Activated naive CD4-positive, alpha-beta T cell treated with anti-CD3 and anti-CD28 coated beads, Interleukin-2, amount 50 U/mL, for 72 hours (primary cell): ENCODE measurements at regions not wholly inside any gene's neighbourhood (a gene's known extent, or its start where the extent isn't known, plus 50 kb on each side); places are given as distances from the start of the nearest gene placed in this dataset.
A peak's percentile ranks its signal among the peaks of the same experiment; 100 is the strongest.
"Not testable (repeated sequence)": the region's sequence is repeated elsewhere in the genome, so short reads cannot be mapped to it uniquely, and the experiment has no call there.

Experiments used
- ATAC-seq, 2 donors: fragments of 150-1000 bp; cut with Tn5 transposase; 2 replicates each; pipeline ENCODE4 v1.10.0; 2021; ENCODE audit warnings: mild to moderate bottlenecking in 2 of 2, moderate library complexity in 2 of 2
- DNase-seq, 2 donors: peaks; one replicate each; pipeline ENCODE4 v3.0.0; 2021 to 2022; ENCODE audit warnings: low spot score in 2 of 2
- H3K27ac Mint-ChIP-seq, 2 donors: one replicate each; pipeline ENCODE4 v1.8.0; 2022; ENCODE audit warnings: mild to moderate bottlenecking in 2 of 2, mixed read lengths in 2 of 2
- H3K36me3 Mint-ChIP-seq, 2 donors: one replicate each; pipeline ENCODE4 v1.8.0; 2022; ENCODE audit warnings: mixed read lengths in 2 of 2
- H3K9me3 Mint-ChIP-seq, 2 donors: one replicate each; pipeline ENCODE4 v1.8.0; 2022; ENCODE audit warnings: mixed read lengths in 2 of 2

DNA sequence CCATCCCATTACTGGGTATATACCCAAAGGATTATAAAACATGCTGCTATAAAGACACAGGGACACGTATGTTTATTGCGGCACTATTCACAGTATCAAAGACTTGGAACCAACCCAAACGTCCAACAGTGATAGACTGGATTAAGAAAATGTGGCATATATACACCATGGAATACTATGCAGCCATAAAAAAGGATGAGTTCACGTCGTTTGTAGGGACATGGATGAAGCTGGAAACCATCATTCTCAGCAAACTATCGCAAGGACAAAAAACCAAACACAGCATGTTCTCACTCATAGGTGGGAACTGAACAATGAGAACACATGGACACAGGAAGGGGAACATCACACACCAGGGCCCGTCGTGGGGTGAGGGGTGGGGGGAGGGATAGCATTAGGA, 106.1 kb downstream of the CHD1L start:
- not testable (repeated sequence) for H3K27ac Mint-ChIP-seq, H3K9me3 Mint-ChIP-seq, ATAC-seq, DNase-seq
- H3K36me3 Mint-ChIP-seq = peaks cover 7 to 15% of the 10 kb centered on the region in 2 donors

DNA sequence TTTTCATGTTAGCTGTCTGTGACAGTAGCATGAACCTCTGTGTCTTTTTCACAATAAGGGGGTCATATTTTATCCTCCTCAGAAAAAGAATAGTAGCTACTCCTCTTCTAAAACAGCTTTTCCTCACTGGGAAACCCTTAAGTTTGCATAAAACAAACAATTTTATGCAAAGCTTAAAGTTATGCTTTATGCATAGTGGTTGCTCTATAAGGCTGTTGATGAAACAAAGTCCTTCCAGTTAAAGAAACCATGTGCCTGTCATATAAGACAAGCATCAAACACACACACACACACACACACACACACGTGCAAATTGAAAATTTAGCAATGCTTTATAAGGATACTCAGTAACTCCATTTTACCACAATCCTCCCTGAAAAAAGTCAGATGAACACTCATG, 107.0 kb downstream of the CHD1L start:
- DNase-seq (no peak), ATAC-seq (no peak)
- Mint-ChIP-seq H3K36me3 (peaks cover 5 to 7% of the 10 kb centered on the region in 2 donors), H3K9me3 (peaks cover 0 to 6% of the 10 kb centered on the region in 2 donors), H3K27ac (no peak overlapping the region)

- no peak for ATAC-seq
Measured at GRCh38 chr1:147351140-147351835, 108.8 kb downstream of the CHD1L start.

GRCh38 chr1:147377263-147378246, 135.1 kb downstream of the CHD1L start:
- peaks cover 0 to 7% of the 10 kb centered on the region in 2 donors for H3K9me3 Mint-ChIP-seq
- DNase-seq = no peak
- H3K27ac Mint-ChIP-seq = no peak overlapping the region
- ATAC-seq = no peak
- H3K36me3 Mint-ChIP-seq = peaks cover 0 to 13% of the 10 kb centered on the region in 2 donors

More at GRCh38 chr1:147351140-147351835, 108.8 kb downstream of the CHD1L start:
- H3K27ac Mint-ChIP-seq = no peak overlapping the region
- peaks cover 0 to under 1% of the 10 kb centered on the region in 2 donors for H3K36me3 Mint-ChIP-seq
- no peaks in the 10 kb centered on the region for H3K9me3 Mint-ChIP-seq
- DNase-seq = no peak

- peaks cover 0 to 4% of the 10 kb centered on the region in 2 donors for H3K36me3 Mint-ChIP-seq
- ATAC-seq (no peak), DNase-seq (no peak)
- H3K9me3 Mint-ChIP-seq = no peaks in the 10 kb centered on the region
- H3K27ac Mint-ChIP-seq = no peak overlapping the region
Measured at GRCh38 chr1:147379889-147380288, 137.4 kb downstream of the CHD1L start.

GRCh38 chr1:147384804-147385203, 142.3 kb downstream of the CHD1L start:
- Mint-ChIP-seq H3K27ac (no peak overlapping the region), H3K9me3 (no peaks in the 10 kb centered on the region), H3K36me3 (no peaks in the 10 kb centered on the region)
- DNase-seq (no peak), ATAC-seq (peak; percentile 29 to 50)

DNA sequence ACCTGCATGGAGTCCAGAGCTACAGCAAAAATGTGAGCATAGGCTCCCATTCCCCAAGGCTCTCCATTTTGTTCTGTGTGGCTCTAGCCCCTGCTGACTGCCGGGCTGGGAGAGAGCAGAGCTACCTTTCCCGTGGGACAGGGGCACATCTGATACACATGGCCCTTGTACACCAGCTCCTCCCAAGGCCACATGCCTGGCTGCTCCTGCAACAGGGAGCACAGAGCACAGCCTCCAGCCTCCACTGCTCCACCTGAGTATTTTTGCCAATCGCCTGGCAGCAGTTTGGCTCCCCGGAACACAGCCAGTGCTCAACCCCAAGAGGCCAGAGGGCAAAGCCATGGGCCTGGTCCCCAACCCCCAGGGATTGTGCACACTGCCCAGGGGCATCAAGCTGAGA, 146.5 kb downstream of the CHD1L start:
- no peaks in the 10 kb centered on the region for H3K36me3 Mint-ChIP-seq
- ATAC-seq = no peak
- no peak for DNase-seq
- no peaks in the 10 kb centered on the region for H3K9me3 Mint-ChIP-seq
- H3K27ac Mint-ChIP-seq = no peak overlapping the region

DNA sequence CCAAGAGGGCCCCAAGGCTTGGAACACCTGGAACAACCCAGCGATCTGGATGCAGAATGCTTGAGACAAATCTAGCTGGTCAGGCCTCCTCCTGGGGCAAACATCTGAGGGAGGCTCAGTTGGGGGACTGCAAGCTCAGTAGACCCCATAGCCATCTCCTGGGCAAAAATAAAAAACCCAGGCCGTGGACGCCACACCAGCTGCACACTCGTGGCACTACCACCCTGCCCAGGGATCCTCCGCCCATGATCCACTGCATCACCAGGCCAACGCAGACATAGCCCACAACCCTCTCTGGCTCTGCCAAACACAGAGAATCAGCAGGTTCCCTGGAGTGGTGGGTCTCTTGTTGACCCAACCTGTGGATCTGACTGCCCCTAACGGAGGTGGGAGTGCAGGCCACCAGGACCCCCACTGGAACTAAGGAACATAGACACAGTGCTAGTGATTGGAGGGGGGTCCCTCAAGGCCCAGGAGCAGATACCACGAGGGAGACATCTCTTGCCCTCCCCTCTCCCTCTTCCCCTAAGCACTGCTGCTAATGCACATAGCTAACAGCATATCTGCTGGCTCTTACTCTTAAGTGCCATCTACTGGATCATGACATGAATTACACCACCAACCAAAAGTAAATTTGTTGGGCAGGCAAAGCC, 147.2 kb downstream of the CHD1L start:
- peak in 1 of 2 donors; percentile 48 for ATAC-seq
- Mint-ChIP-seq H3K36me3 (no peaks in the 10 kb centered on the region), H3K27ac (no peak overlapping the region), H3K9me3 (no peaks in the 10 kb centered on the region)
- peak in 1 of 2 donors; percentile 9 for DNase-seq

DNA sequence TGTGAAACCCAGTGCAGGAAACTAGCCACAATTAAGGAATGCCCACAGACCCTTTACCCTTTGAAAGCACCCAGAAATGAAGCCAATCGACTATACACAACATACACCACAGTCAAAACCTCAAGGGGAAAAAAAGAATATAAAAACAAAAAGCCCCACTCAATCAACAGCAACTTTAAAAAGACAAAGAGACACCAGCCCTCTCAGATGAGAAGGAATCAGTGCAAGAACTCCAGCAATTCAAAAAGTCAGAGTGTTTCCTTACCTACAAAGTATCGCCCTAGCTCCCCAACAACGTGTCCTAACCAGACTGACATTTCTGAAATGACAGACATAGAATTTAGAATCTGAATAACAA, 147.7 kb downstream of the CHD1L start:
- ATAC-seq = no peak
- no peaks in the 10 kb centered on the region for H3K36me3 Mint-ChIP-seq
- no peak for DNase-seq
- no peak overlapping the region for H3K27ac Mint-ChIP-seq
- no peaks in the 10 kb centered on the region for H3K9me3 Mint-ChIP-seq

DNA sequence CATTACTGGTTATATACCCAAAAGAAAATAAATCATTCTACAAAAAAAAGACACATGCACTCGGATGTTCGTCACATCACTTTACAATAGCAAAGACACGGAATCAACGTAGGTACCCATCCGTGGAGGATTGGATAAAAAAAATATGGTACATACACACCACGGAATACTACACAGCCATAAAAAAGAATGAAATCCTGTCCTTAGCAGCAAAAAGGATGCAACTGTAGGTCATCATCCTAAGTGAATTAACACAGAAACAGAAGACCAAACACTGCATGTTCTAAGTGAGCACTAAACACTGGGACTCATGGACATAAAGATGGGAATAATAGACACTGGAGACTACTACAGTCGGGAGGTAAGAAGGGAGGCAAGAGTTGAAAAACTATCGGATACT, 148.6 kb downstream of the CHD1L start:
- Mint-ChIP-seq H3K36me3 (no peaks in the 10 kb centered on the region), H3K27ac (no peak overlapping the region), H3K9me3 (no peaks in the 10 kb centered on the region)
- no peak for DNase-seq
- ATAC-seq = no peak

GRCh38 chr1:147402326-147403045, 138.8 kb upstream of the BCL9 start:
- ATAC-seq, DNase-seq, H3K27ac Mint-ChIP-seq: not testable (repeated sequence)
- peaks cover 4 to 10% of the 10 kb centered on the region in 2 donors for H3K9me3 Mint-ChIP-seq
- peaks cover 13 to 20% of the 10 kb centered on the region in 2 donors for H3K36me3 Mint-ChIP-seq

- H3K27ac Mint-ChIP-seq, ATAC-seq, DNase-seq: not testable (repeated sequence)
- Mint-ChIP-seq H3K9me3 (peaks cover 7 to 15% of the 10 kb centered on the region in 2 donors), H3K36me3 (peaks cover 13 to 20% of the 10 kb centered on the region in 2 donors)
Measured at GRCh38 chr1:147404344-147404743, 137.0 kb upstream of the BCL9 start.

DNA sequence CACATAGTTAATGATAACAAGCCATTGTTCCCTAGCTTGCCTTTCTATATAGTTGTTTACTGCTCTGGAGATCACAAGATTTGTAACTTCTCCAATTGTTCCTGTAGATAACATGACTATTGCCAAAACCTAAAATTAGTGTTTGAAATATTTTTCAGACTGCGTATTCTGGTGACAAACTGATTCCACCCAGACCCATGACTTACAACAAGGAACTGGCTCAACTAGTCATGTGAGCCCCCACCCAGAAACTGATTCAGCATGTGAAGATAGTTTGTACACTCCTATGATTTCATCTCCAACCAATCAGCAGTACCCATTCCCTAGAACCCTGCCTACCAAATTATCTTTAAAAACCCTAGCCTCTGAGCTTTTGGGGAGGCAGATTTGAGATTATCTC, 131.4 kb upstream of the BCL9 start:
- H3K36me3 Mint-ChIP-seq = peaks cover 0 to 4% of the 10 kb centered on the region in 2 donors
- DNase-seq (no peak), ATAC-seq (no peak)
- no peak overlapping the region for H3K27ac Mint-ChIP-seq
- H3K9me3 Mint-ChIP-seq = peaks cover 4 to 5% of the 10 kb centered on the region in 2 donors

DNA sequence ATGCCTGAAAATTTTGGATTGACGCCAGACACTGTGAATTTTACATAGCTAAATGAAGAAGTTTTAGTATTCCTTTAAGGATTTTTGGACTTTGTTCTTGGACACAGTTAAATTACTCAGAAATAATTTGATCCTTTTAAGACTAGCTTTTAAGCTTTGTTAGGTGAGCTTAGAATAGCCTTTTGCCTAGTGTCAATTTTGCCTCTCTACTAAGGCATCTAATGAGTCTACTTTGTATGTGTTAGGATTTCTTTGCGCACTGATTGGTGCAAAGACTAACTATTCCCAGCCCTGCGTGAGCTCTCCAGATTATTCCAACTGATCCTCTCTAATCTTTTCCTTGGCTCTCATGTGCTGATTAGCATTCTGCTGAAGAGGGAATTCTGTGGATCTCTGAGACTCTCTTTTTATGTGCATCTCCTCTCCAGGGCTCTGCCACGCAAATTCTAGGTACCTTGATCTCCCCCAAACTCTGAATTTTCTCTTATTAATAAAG, 128.1 kb upstream of the BCL9 start:
- peaks cover 4 to 5% of the 10 kb centered on the region in 2 donors for H3K9me3 Mint-ChIP-seq
- no peak overlapping the region for H3K27ac Mint-ChIP-seq
- no peak for ATAC-seq
- no peaks in the 10 kb centered on the region for H3K36me3 Mint-ChIP-seq
- no peak for DNase-seq

DNA sequence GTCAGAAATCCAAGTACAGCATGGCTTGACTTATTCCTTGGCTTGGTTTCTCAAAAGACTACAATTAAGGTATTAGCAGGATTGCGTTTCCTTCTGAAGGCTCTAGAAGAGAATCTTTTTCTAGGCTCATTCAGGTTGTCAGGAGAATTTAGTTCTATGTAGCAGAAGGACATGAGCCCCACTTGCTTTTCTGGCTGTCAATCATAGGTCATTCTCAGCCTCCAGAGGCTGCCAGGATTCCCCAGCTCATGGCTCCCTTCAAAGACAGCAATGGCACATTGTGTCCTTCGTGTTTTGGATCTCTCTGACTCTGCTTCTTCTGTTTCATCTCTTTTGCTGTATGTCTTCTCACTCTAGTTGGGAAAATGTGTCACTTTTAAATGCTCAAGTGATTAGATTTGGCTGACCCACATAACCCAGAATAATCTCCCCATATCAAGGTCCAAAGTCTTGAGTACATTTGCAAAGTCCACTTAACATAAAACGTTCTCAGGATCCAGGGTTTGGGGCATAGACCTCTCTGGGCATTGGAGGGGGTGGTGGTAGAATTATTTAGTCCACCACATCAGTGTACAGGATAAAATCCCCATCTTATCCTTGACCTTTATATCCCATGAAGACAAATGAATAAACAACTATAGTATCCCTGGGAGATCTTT, 126.7 kb upstream of the BCL9 start:
- no peaks in the 10 kb centered on the region for H3K9me3 Mint-ChIP-seq
- DNase-seq (no peak), ATAC-seq (no peak)
- H3K36me3 Mint-ChIP-seq = no peaks in the 10 kb centered on the region
- no peak overlapping the region for H3K27ac Mint-ChIP-seq

- Mint-ChIP-seq H3K27ac (no peak overlapping the region), H3K36me3 (no peaks in the 10 kb centered on the region), H3K9me3 (no peaks in the 10 kb centered on the region)
- no peak for DNase-seq
- no peak for ATAC-seq
Measured at GRCh38 chr1:147417024-147417423, 124.3 kb upstream of the BCL9 start.
